SHP77 (cell line): ENCODE measurements at regions not wholly inside any gene's neighbourhood (a gene's known extent, or its start where the extent isn't known, plus 50 kb on each side); places are given as distances from the start of the nearest gene placed in this dataset.

ENCODE experiments used
- DNase-seq, 2 experiments: peaks; one replicate each; lab custom pipeline; 2025; lab: John Stamatoyannopoulos, UW

- DNase-seq: no peak
Measured at GRCh38 chr7:106196460-106197021, 84.4 kb upstream of the SYPL1 start.

- no peak for DNase-seq
Measured at GRCh38 chr7:106193661-106194060, 81.5 kb upstream of the SYPL1 start.

GRCh38 chr7:106190589-106191330 lies 78.6 kb upstream of the SYPL1 start:
- no peak for DNase-seq

GRCh38 chr7:106187613-106188350 lies 75.7 kb upstream of the SYPL1 start:
- DNase-seq: no peak

- DNase-seq: no peak
Measured at GRCh38 chr7:106185719-106186118, 73.6 kb upstream of the SYPL1 start.

- no peak for DNase-seq
Measured at GRCh38 chr7:106183952-106184351, 71.8 kb upstream of the SYPL1 start.

GRCh38 chr7:106182904-106183303 lies 70.8 kb upstream of the SYPL1 start:
- DNase-seq: no peak

- DNase-seq: no peak
Measured at GRCh38 chr7:106181658-106182265, 69.7 kb upstream of the SYPL1 start.

GRCh38 chr7:106180721-106181120 lies 68.6 kb upstream of the SYPL1 start:
- no peak for DNase-seq

GRCh38 chr7:106179256-106179655 lies 67.1 kb upstream of the SYPL1 start:
- no peak for DNase-seq

GRCh38 chr7:106178593-106179134 lies 66.6 kb upstream of the SYPL1 start:
- peak; percentile 32 to 56 for DNase-seq

- DNase-seq: no peak
Measured at GRCh38 chr7:106177738-106178592, 65.9 kb upstream of the SYPL1 start.

GRCh38 chr7:106177300-106177690 lies 65.2 kb upstream of the SYPL1 start:
- DNase-seq: no peak

GRCh38 chr7:106176414-106177299 lies 64.5 kb upstream of the SYPL1 start:
- peak; percentile 68 to 71 for DNase-seq

GRCh38 chr7:106175507-106175906 lies 63.4 kb upstream of the SYPL1 start:
- no peak for DNase-seq

GRCh38 chr7:106170651-106171050 lies 58.5 kb upstream of the SYPL1 start:
- DNase-seq: no peak

- no peak for DNase-seq
Measured at GRCh38 chr7:106169821-106170610, 57.9 kb upstream of the SYPL1 start.

GRCh38 chr7:106167439-106168136 lies 55.5 kb upstream of the SYPL1 start:
- DNase-seq: no peak
